Progenitor cell of endocrine pancreas (in vitro differentiated cells): ENCODE measurements at regions not wholly inside any gene's neighbourhood (a gene's known extent, or its start where the extent isn't known, plus 50 kb on each side); places are given as distances from the start of the nearest gene placed in this dataset.

Experiments used
- DNase-seq: peaks from one replicate; pipeline ENCODE4 v3.0.0; 2021; ENCODE audit warnings: low spot score; ENCODE audit not compliant: unreplicated experiment
- H3K27ac Mint-ChIP-seq: 2 replicates; pipeline ENCODE4 v1.8.0; 2021; ENCODE audit warnings: mild to moderate bottlenecking, moderate library complexity, mixed read lengths
- H3K27me3 Mint-ChIP-seq: 2 replicates; pipeline ENCODE4 v1.8.0; 2021; ENCODE audit warnings: mixed read lengths
- H3K36me3 Mint-ChIP-seq: 2 replicates; pipeline ENCODE4 v1.8.0; 2022; ENCODE audit warnings: mixed read lengths; ENCODE audit not compliant: insufficient read depth
- H3K4me1 Mint-ChIP-seq: 2 replicates; pipeline ENCODE4 v1.8.0; 2021; ENCODE audit warnings: low read depth, mixed read lengths
- H3K4me3 Mint-ChIP-seq: 2 replicates; pipeline ENCODE4 v1.8.0; 2021; ENCODE audit warnings: low read depth, mild to moderate bottlenecking, moderate library complexity, mixed read lengths
- H3K9me3 Mint-ChIP-seq: 2 replicates; pipeline ENCODE4 v1.8.0; 2021; ENCODE audit warnings: low read depth, mixed read lengths
- TF ChIP-seq, protein P1 (sequence below): fragments of 200-600 bp; sonication (generic); IDR thresholded peaks from one replicate; pipeline ENCODE4 v1.5.0; 2021; ENCODE audit warnings: antibody characterized with exemption, mild to moderate bottlenecking; ENCODE audit not compliant: unreplicated experiment

DNA sequence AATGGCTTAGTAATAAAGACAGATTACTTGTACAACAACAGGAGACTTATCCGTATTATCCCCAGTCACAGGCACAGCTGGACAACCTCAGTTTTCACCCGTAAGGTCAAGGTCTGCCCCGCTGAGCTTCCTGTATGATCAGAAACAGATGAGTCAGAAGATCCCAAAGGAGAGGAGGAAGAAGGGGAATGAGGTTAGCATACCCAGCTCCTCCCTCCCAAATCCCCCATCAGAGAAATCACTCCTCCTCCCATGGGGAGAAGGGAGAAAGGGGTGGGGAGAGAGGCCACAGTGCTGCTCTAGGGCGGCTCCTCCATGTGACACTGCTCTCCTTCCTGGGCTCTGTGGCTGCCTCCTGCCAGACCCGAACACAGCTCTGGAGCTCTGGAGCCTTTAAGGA lies 53.8 kb upstream of the SPTBN1 start:
- Mint-ChIP-seq H3K27ac (no peak overlapping the region), H3K4me1 (peaks cover 3% of the 10 kb centered on the region), H3K27me3 (peaks cover 5% of the 10 kb centered on the region), H3K36me3 (no peaks in the 10 kb centered on the region), H3K4me3 (no peak overlapping the region), H3K9me3 (no peaks in the 10 kb centered on the region)
- TF ChIP-seq, protein P1, sequence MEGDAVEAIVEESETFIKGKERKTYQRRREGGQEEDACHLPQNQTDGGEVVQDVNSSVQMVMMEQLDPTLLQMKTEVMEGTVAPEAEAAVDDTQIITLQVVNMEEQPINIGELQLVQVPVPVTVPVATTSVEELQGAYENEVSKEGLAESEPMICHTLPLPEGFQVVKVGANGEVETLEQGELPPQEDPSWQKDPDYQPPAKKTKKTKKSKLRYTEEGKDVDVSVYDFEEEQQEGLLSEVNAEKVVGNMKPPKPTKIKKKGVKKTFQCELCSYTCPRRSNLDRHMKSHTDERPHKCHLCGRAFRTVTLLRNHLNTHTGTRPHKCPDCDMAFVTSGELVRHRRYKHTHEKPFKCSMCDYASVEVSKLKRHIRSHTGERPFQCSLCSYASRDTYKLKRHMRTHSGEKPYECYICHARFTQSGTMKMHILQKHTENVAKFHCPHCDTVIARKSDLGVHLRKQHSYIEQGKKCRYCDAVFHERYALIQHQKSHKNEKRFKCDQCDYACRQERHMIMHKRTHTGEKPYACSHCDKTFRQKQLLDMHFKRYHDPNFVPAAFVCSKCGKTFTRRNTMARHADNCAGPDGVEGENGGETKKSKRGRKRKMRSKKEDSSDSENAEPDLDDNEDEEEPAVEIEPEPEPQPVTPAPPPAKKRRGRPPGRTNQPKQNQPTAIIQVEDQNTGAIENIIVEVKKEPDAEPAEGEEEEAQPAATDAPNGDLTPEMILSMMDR, result no peak
- no peak for DNase-seq

DNA sequence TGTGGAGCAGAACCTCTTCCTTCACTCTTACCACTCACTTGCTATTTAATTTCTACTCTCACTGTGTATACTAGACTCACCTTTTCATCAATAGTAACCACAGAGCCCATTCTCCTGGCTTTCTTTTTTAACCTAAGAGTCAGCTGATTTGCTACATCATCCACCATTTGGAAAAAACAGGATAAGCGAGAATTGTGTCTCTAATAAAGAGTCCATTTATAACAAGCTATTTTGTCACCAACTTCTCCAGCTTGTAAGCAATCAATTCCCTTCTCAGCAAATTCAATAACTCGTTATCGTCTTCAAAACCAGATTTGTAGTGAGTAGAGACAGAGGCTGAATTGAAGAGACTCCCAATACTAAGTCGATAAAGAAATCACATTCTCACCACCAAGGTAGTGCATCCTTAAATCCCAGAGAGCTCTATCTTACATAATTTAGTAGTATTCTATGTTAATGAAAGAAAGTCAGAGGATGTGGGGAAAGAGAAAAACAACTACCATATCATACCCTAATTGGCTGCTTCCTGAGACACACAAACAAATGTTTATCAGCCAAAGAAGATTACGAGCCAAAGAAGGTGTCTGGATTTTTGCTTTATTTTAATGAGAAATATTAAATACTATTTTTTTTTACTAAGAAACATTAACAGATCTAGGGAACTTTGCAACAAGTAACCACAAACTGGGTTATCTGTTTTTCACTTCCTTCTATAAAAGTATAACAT lies 52.5 kb upstream of the SPTBN1 start:
- H3K27me3 Mint-ChIP-seq, result peaks cover 5% of the 10 kb centered on the region
- TF ChIP-seq, protein P1, result no peak
- no peak overlapping the region for H3K4me3 Mint-ChIP-seq
- no peak overlapping the region for H3K27ac Mint-ChIP-seq
- no peaks in the 10 kb centered on the region for H3K9me3 Mint-ChIP-seq
- H3K4me1 Mint-ChIP-seq, result peaks cover 4% of the 10 kb centered on the region
- no peak for DNase-seq
- no peaks in the 10 kb centered on the region for H3K36me3 Mint-ChIP-seq

DNA sequence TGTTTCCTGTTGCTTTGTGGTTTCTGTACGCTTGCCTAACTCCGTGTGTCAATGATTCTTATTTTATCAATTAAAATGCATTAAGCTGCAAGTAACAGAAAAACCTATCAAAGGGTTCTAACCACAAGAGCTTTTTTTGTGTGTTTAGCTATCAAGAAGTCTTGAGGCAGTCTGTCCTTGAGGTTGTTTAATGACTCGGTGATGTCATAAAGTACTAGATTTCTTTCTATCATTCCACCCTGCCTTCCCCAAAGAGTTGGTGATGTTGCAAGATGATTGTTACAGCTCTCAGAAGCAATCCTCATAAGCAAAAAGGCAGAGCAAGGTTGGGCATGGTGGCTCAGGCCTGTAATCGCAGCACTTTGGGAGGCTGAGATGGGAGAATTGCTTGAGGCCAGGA lies 51.9 kb upstream of the SPTBN1 start:
- no peak for DNase-seq
- Mint-ChIP-seq H3K27ac (no peak overlapping the region), H3K4me3 (no peak overlapping the region), H3K27me3 (peaks cover 5% of the 10 kb centered on the region), H3K36me3 (no peaks in the 10 kb centered on the region), H3K4me1 (peaks cover 4% of the 10 kb centered on the region), H3K9me3 (no peaks in the 10 kb centered on the region)
- TF ChIP-seq, protein P1, result no peak

DNA sequence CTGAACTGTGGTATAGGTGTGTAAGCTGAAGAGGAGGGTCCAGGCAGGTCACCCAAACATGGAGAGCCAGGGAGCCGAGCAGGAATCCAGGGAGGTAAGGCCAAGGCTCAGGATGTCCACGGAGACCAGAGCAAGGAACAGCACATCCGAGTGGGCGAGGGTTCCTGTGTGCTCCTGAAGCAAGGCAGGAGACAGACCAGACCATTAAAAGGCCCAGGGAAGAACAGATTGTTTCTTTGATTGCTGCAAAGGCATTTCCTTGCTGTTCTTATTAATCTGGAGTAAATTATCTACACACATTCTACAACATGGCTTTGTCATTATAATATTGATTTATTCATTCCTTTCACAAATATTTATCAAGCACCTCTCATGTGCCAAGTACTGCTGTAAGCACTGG lies 50.1 kb upstream of the SPTBN1 start:
- H3K4me1 Mint-ChIP-seq, result peaks cover 4% of the 10 kb centered on the region
- TF ChIP-seq, protein P1, result no peak

More for the DNA sequence above, 50.1 kb upstream of the SPTBN1 start:
- no peaks in the 10 kb centered on the region for H3K36me3 Mint-ChIP-seq
- DNase-seq, result no peak
- no peak overlapping the region for H3K27ac Mint-ChIP-seq
- H3K9me3 Mint-ChIP-seq, result no peaks in the 10 kb centered on the region
- no peak overlapping the region for H3K4me3 Mint-ChIP-seq
- no peaks in the 10 kb centered on the region for H3K27me3 Mint-ChIP-seq
